ENCODE measurements at regions not wholly inside any gene's neighbourhood (a gene's known extent, or its start where the extent isn't known, plus 50 kb on each side); places are given as distances from the start of the nearest gene placed in this dataset.

GRCh38 chr9:78640728-78641127, 343.8 kb downstream of the PSAT1 start:
- 44 to 67% methylated on average over 4 of the region's 4 CpGs for WGBS, 2 donors
- no peak overlapping the region for H3K27ac ChIP-seq
- intact Hi-C loops (cut with DNase I), result no loop called here
- H3K27me3 ChIP-seq, result no peaks in the 10 kb centered on the region
- peaks cover 0 to 3% (median 0%) of the 10 kb centered on the region in 4 donors for H3K9me3 ChIP-seq
- TF ChIP-seq POLR2A (IDR thresholded peaks at IDR 0.05) (no peak), POLR2AphosphoS5 (IDR thresholded peaks at IDR 0.05) (no peak), EP300 (IDR thresholded peaks at IDR 0.05) (no peak)
- TF ChIP-seq, protein P1, sequence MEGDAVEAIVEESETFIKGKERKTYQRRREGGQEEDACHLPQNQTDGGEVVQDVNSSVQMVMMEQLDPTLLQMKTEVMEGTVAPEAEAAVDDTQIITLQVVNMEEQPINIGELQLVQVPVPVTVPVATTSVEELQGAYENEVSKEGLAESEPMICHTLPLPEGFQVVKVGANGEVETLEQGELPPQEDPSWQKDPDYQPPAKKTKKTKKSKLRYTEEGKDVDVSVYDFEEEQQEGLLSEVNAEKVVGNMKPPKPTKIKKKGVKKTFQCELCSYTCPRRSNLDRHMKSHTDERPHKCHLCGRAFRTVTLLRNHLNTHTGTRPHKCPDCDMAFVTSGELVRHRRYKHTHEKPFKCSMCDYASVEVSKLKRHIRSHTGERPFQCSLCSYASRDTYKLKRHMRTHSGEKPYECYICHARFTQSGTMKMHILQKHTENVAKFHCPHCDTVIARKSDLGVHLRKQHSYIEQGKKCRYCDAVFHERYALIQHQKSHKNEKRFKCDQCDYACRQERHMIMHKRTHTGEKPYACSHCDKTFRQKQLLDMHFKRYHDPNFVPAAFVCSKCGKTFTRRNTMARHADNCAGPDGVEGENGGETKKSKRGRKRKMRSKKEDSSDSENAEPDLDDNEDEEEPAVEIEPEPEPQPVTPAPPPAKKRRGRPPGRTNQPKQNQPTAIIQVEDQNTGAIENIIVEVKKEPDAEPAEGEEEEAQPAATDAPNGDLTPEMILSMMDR (IDR thresholded peaks at IDR 0.05), result no peak
- H3K4me3 ChIP-seq, result no peak overlapping the region
- H3K4me1 ChIP-seq, result no peaks in the 10 kb centered on the region
- H3K36me3 ChIP-seq, result no peaks in the 10 kb centered on the region
- no peak for DNase-seq

DNA sequence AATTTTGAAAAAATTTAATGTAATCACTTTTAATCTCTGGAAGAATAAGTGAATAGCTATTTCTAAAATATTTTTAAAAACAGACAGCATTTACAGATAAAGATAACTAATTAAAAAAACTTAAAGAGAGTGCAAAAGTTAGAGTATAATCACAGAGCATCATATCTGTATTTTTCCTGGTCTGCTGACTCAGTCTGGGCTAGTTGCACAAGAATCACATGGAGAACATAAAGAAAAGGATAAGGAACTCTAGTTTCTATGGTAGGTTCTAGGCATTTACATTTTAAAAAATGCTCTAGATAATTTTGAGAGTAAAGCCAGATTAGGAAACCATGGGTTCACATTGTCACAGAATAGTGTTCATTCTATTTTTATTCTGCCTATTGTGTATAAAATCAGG, 347.4 kb downstream of the PSAT1 start:
- no peaks in the 10 kb centered on the region for H3K27me3 ChIP-seq
- peaks cover 0 to 3% (median 0%) of the 10 kb centered on the region in 4 donors for H3K9me3 ChIP-seq
- no peak overlapping the region for H3K27ac ChIP-seq
- H3K4me3 ChIP-seq, result no peak overlapping the region
- no peaks in the 10 kb centered on the region for H3K36me3 ChIP-seq
- intact Hi-C loops (cut with DNase I), result no loop called here
- H3K4me1 ChIP-seq, result no peaks in the 10 kb centered on the region
- TF ChIP-seq POLR2A (IDR thresholded peaks at IDR 0.05), result no peak
- no peak for TF ChIP-seq EP300 (IDR thresholded peaks at IDR 0.05)
- TF ChIP-seq, protein P1 (IDR thresholded peaks at IDR 0.05), result no peak
- TF ChIP-seq POLR2AphosphoS5 (IDR thresholded peaks at IDR 0.05), result no peak
- DNase-seq, result no peak

DNA sequence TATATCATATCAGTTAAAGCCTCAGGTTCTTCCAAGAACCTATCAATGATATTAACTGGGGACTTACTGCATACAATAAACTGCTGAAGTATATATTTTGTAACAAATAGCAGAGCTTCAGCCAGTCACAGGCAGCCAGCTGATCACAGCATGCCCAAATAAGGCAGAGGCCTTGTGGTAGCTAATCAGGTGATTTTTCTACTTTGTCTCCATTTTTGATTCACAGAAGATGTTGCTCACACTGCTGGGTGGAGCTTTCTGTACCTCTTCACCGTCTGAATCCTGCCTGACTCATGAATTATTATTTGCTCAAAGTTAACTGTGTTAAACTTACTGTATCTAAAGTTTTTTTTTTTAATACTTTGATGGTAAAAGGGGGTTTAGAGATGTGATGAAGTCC, 357.4 kb downstream of the PSAT1 start:
- WGBS, 2 donors, result 61 to 86% methylated on average over 1 of the region's 1 CpG
- H3K4me1 ChIP-seq, result no peaks in the 10 kb centered on the region

DNA sequence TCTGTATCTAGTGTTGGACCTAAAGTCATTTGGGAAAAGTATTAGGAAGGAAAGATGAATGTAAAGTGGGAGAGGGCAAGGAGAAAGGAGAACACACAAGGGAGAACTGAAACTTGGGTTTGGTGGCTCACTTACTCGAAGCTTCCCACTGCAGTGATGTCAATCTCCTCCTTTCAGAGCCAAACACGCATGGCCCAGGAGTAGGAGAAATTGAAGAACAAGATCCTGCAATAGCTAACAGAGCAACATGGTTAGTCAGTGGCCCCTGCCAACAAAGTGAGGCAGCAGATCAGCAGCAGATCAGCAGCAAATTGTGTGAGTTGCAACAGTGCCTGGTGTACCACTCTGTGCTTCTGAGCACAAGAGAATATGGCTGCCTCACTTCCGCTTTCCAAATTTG, 366.4 kb downstream of the PSAT1 start:
- Histone ChIP-seq H3K4me1 (no peaks in the 10 kb centered on the region), H3K27me3 (no peaks in the 10 kb centered on the region), H3K9me3 (no peaks in the 10 kb centered on the region), H3K4me3 (no peak overlapping the region), H3K36me3 (no peaks in the 10 kb centered on the region), H3K27ac (no peak overlapping the region)
- no peak for DNase-seq
- intact Hi-C loops (cut with DNase I), result no loop called here
- WGBS, 2 donors, result 75 to 87% methylated on average over 3 of the region's 3 CpGs
- TF ChIP-seq EP300 (IDR thresholded peaks at IDR 0.05) (no peak), POLR2AphosphoS5 (IDR thresholded peaks at IDR 0.05) (no peak), POLR2A (IDR thresholded peaks at IDR 0.05) (no peak)
- TF ChIP-seq, protein P1 (IDR thresholded peaks at IDR 0.05), result no peak

More for the DNA sequence above, 357.4 kb downstream of the PSAT1 start:
- DNase-seq, result no peak
- H3K27ac ChIP-seq, result no peak overlapping the region
- TF ChIP-seq EP300 (IDR thresholded peaks at IDR 0.05) (no peak), POLR2AphosphoS5 (IDR thresholded peaks at IDR 0.05) (no peak), POLR2A (IDR thresholded peaks at IDR 0.05) (no peak)
- TF ChIP-seq, protein P1 (IDR thresholded peaks at IDR 0.05), result no peak
- H3K9me3 ChIP-seq, result no peaks in the 10 kb centered on the region
- intact Hi-C loops (cut with DNase I), result no loop called here
- H3K4me3 ChIP-seq, result no peak overlapping the region
- H3K27me3 ChIP-seq, result no peaks in the 10 kb centered on the region
- no peaks in the 10 kb centered on the region for H3K36me3 ChIP-seq

DNA sequence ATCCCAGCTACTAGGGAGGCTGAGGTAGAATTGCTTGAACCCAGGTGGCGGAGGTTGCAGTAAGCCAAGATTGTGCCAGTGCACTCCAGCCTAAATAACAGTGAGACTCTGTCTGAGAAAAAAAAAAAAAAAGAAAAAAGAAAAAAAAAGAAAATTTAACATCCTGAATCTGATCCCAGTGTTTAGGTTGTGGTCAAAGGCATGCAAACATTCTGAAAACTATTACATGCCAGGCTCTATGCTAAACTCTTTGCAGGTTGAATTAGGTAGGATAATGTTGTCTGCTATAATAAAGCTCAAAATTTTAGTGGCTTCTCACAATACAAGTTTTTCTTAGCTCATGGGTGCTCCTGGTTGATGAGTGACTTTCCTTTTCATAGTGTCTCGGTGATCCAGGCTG, 367.4 kb downstream of the PSAT1 start:
- Histone ChIP-seq H3K4me1 (no peaks in the 10 kb centered on the region), H3K27ac (no peak overlapping the region), H3K36me3 (no peaks in the 10 kb centered on the region), H3K27me3 (no peaks in the 10 kb centered on the region), H3K4me3 (no peak overlapping the region), H3K9me3 (no peaks in the 10 kb centered on the region)
- TF ChIP-seq POLR2AphosphoS5 (IDR thresholded peaks at IDR 0.05) (no peak), POLR2A (IDR thresholded peaks at IDR 0.05) (no peak), EP300 (IDR thresholded peaks at IDR 0.05) (no peak)
- TF ChIP-seq, protein P1 (IDR thresholded peaks at IDR 0.05), result no peak
- intact Hi-C loops (cut with DNase I), result no loop called here
- no peak for DNase-seq
- WGBS, 2 donors, result 73 to 91% methylated on average over 2 of the region's 2 CpGs
